GM12872 (cell line): ENCODE measurements at regions not wholly inside any gene's neighbourhood (a gene's known extent, or its start where the extent isn't known, plus 50 kb on each side); places are given as distances from the start of the nearest gene placed in this dataset.

Source experiments
- CTCF ChIP-seq: IDR thresholded peaks from 3 replicates; pipeline ENCODE4 v1.5.1; 2011; ENCODE audit warnings: low read depth, mild to moderate bottlenecking, low read length, moderate library complexity; ENCODE audit not compliant: insufficient read depth

- TF ChIP-seq CTCF = no peak
These were observed 301.8 kb downstream of the AASDHPPT start for GRCh38 chr11:106379265-106379664.

- TF ChIP-seq CTCF = no peak
These were observed 302.2 kb downstream of the AASDHPPT start for GRCh38 chr11:106379712-106380111.

GRCh38 chr11:106381895-106382294 is 304.4 kb downstream of the AASDHPPT start:
- TF ChIP-seq CTCF = no peak

- TF ChIP-seq CTCF = no peak
These were observed 307.0 kb downstream of the AASDHPPT start for GRCh38 chr11:106384429-106384828.

DNA sequence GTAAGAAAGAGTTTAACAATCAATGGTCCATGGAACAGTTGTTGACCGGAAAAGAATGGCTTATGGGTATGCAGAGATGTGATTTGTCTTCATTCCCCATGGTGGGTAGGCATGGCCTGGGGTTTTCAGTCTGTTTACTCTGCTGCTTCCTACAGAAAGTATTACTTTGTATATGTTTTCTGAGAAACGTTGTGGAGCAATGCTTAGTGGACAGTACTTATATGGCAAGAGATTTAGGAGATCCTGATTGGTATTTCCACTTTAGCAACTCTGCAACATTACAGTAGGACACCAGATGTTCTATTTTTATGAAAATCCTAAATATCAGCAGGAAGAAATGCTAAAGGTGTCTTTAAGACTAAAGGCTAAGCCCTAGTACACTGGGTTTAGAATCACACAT is 309.1 kb downstream of the AASDHPPT start:
- no peak for TF ChIP-seq CTCF

- no peak for TF ChIP-seq CTCF
These were observed 311.6 kb downstream of the AASDHPPT start for GRCh38 chr11:106389101-106389500.

DNA sequence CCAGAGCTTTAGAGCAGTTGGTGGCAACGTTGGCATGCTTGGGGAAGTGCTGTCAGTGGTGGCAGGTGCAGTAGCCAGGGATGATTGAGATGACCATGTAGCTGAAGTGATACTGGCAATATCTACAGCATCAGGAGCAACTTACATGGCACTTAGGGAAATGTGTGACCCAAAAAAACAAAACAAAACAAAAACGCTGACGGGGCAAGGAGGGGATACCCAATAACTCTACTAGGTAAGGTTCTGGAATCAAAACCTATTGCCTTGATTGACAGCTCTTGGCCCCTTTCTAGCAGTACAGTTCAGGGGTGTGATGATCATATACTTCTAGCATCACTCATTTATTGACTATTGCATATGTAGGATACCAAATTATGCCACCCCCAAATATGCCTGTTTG is 312.6 kb downstream of the AASDHPPT start:
- no peak for TF ChIP-seq CTCF
